ENCODE measurements at regions not wholly inside any gene's neighbourhood (a gene's known extent, or its start where the extent isn't known, plus 50 kb on each side); places are given as distances from the start of the nearest gene placed in this dataset.

DNA sequence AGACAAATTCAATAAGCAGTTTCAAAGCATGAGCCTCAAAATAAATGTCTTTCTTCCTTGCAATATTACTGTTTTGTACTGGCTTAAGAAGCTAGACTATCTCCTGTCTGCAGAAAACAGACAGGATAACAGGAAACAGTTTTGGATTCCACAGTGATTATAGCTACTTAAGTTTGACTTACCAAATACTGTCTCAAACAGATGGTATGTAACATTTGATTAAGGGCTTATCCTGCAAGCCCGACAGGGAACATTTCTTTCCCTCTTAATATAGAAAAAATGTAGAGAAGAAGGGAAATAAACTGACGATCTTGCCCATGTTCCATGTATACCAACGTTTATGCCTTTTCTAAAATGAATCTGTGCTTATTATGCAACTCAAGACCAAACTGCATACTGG, 179.9 kb upstream of the EEA1 start:
- TF ChIP-seq, protein P1, sequence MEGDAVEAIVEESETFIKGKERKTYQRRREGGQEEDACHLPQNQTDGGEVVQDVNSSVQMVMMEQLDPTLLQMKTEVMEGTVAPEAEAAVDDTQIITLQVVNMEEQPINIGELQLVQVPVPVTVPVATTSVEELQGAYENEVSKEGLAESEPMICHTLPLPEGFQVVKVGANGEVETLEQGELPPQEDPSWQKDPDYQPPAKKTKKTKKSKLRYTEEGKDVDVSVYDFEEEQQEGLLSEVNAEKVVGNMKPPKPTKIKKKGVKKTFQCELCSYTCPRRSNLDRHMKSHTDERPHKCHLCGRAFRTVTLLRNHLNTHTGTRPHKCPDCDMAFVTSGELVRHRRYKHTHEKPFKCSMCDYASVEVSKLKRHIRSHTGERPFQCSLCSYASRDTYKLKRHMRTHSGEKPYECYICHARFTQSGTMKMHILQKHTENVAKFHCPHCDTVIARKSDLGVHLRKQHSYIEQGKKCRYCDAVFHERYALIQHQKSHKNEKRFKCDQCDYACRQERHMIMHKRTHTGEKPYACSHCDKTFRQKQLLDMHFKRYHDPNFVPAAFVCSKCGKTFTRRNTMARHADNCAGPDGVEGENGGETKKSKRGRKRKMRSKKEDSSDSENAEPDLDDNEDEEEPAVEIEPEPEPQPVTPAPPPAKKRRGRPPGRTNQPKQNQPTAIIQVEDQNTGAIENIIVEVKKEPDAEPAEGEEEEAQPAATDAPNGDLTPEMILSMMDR (IDR thresholded peaks at IDR 0.05), result no peak
- TF ChIP-seq POLR2AphosphoS5 (IDR thresholded peaks at IDR 0.05), result no peak
- intact Hi-C loops (cut with DNase I), result no loop called here
- DNase-seq (ENCODE audit: low spot score), result no peak

DNA sequence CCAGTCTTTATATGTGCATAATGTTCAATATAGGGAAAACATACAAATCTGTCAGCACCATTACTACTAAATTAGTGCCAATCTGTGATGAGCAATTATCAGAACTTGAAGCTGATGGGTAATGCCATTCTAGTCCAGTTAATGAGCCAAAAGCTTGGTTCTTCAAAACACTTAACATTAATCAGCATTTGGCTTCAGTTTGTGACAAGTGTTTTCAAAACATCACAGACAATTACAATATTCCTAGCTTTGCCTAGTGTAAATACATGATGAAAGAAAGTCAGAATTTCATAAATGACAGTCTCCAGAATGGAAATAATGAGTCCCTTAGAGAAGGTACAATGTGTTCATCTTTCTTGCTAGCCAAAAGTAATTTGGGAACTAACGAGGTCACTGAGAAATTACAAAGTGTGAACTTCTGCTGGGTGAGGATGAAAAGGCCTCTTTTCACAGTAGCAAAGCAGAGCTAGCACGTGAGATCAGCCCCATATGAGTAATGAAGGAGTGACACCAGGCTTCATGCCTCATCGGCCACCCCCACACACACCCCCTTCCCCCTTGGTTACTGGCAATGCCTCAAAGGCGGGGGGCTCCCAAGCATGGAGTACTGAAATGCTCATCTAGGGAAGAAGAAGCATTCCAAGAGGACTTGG, 180.6 kb upstream of the EEA1 start:
- Histone ChIP-seq H3K36me3 (no peaks in the 10 kb centered on the region), H3K9me3 (no peaks in the 10 kb centered on the region), H3K27ac (no peak overlapping the region), H3K4me1 (replicated peaks) (no peaks in the 10 kb centered on the region), H3K4me3 (no peak overlapping the region), H3K27me3 (replicated peaks; ENCODE audit: insufficient read depth) (no peaks in the 10 kb centered on the region)
- no peak for DNase-seq (ENCODE audit: low spot score)
- WGBS, result 78% methylated on average over 4 of the region's 4 CpGs
- intact Hi-C loops (cut with DNase I), result no loop called here
- TF ChIP-seq, protein P1 (IDR thresholded peaks at IDR 0.05), result no peak
- TF ChIP-seq POLR2AphosphoS5 (IDR thresholded peaks at IDR 0.05), result no peak
- no peak for TF ChIP-seq POLR2A (IDR thresholded peaks at IDR 0.05)

More for the DNA sequence above, 179.9 kb upstream of the EEA1 start:
- no peaks in the 10 kb centered on the region for H3K36me3 ChIP-seq
- no peaks in the 10 kb centered on the region for H3K4me1 ChIP-seq (replicated peaks)
- no peaks in the 10 kb centered on the region for H3K27me3 ChIP-seq (replicated peaks; ENCODE audit: insufficient read depth)
- 60% methylated on average over 3 of the region's 3 CpGs for WGBS
- no peaks in the 10 kb centered on the region for H3K9me3 ChIP-seq
- no peak overlapping the region for H3K27ac ChIP-seq
- H3K4me3 ChIP-seq, result no peak overlapping the region

DNA sequence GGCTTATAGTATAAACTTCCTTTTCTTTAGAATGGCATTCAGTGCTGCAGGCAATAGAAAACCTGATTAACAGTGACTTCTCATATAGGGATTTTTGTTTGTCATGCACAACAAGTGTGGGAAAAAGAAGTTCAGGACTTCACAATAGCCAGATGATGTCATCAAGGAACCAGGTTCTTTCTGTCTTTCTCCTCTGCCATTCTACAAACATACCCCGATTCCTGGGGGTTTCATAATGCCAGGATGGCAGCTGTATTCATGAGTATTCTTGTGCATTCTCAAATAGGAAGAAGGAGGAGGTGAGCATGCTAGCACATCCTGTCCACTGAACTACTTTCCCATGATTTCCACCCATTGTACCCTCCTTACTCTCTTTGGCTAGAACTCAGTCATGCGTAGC, 182.7 kb upstream of the EEA1 start:
- no peak for TF ChIP-seq POLR2AphosphoS5 (IDR thresholded peaks at IDR 0.05)
- TF ChIP-seq, protein P1 (IDR thresholded peaks at IDR 0.05), result no peak
- TF ChIP-seq POLR2A (IDR thresholded peaks at IDR 0.05), result no peak
- WGBS, result 86% methylated on average over 2 of the region's 2 CpGs
- intact Hi-C loops (cut with DNase I), result no loop called here
- DNase-seq (ENCODE audit: low spot score), result no peak
- Histone ChIP-seq H3K4me1 (replicated peaks) (no peaks in the 10 kb centered on the region), H3K4me3 (no peak overlapping the region), H3K9me3 (no peaks in the 10 kb centered on the region), H3K36me3 (no peaks in the 10 kb centered on the region), H3K27ac (no peak overlapping the region), H3K27me3 (replicated peaks; ENCODE audit: insufficient read depth) (no peaks in the 10 kb centered on the region)

DNA sequence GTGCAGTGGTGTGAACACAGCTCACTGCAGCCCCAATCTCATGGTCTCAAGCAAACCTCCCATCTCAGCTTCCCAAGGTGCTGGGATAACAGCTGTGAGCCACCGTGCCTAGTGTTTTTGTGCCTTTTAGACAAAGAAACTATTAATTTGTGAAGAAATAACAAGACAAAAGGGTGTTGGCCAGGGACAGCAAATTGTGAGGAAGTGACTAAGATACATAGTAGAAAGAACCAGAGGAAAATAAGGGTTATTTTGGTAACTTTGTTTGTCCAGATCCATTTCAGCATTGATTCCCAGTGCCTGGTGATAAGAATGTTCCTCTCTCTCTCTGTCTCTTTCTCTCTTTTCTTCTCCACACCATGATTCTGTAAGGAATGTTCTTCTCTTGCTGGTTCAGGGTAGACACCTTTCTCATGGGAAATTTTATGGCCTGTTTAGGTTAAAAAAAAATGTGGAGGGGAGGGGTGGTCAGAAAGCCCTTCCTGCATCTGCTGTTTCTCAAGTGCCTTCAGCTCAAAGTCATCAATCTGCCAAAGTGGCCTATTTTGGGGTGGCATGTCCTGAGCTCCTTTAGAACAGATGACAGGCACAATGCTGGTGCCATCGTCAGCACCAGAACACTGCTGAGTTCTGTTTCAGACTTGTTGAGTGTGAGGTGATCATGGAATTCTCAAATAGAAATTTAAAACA, 184.4 kb upstream of the EEA1 start:
- TF ChIP-seq, protein P1 (IDR thresholded peaks at IDR 0.05), result no peak
- no peak for TF ChIP-seq POLR2AphosphoS5 (IDR thresholded peaks at IDR 0.05)
- no peak for TF ChIP-seq POLR2A (IDR thresholded peaks at IDR 0.05)

DNA sequence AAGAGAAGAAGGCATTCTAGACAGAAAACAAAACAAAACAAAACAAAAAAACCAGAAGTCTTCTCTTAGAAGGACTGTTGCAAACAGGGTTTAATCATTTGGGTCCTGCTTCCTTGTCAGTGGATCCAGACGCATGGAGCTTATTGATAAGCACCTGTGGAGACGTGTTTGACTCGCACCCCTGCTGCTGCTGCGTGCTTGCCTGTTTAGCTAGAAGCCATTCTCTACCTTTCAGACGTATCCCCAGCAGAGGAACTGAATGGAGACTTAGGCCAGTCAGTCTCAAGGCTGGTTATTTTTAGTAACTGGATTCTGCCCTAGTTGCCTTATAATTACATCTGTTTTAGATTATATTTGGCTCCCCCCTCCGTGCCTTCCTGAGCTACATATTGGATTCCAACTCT, 186.1 kb upstream of the EEA1 start:
- no peaks in the 10 kb centered on the region for H3K36me3 ChIP-seq
- no peaks in the 10 kb centered on the region for H3K27me3 ChIP-seq (replicated peaks; ENCODE audit: insufficient read depth)
- 82% methylated on average over 6 of the region's 6 CpGs for WGBS
- H3K4me1 ChIP-seq (replicated peaks), result no peaks in the 10 kb centered on the region
- no peak for DNase-seq (ENCODE audit: low spot score)
- H3K4me3 ChIP-seq, result no peak overlapping the region
- no peaks in the 10 kb centered on the region for H3K9me3 ChIP-seq
- intact Hi-C loops (cut with DNase I), result no loop called here
- TF ChIP-seq POLR2A (IDR thresholded peaks at IDR 0.05), result no peak
- TF ChIP-seq, protein P1 (IDR thresholded peaks at IDR 0.05), result no peak
- no peak for TF ChIP-seq POLR2AphosphoS5 (IDR thresholded peaks at IDR 0.05)
- peak overlapping the region in 1 of 2 donors; percentile 41 for H3K27ac ChIP-seq

More for the DNA sequence above, 184.4 kb upstream of the EEA1 start:
- DNase-seq (ENCODE audit: low spot score), result no peak
- Histone ChIP-seq H3K27me3 (replicated peaks; ENCODE audit: insufficient read depth) (no peaks in the 10 kb centered on the region), H3K4me1 (replicated peaks) (no peaks in the 10 kb centered on the region), H3K4me3 (no peak overlapping the region), H3K27ac (no peak overlapping the region), H3K36me3 (no peaks in the 10 kb centered on the region), H3K9me3 (no peaks in the 10 kb centered on the region)
- intact Hi-C loops (cut with DNase I), result no loop called here
- WGBS, result 80% methylated on average over 2 of the region's 2 CpGs
